Mesendoderm (in vitro differentiated cells): ENCODE measurements at regions not wholly inside any gene's neighbourhood (a gene's known extent, or its start where the extent isn't known, plus 50 kb on each side); places are given as distances from the start of the nearest gene placed in this dataset.

Experiments
- DNase-seq: peaks from one replicate; pipeline ENCODE4 v3.0.0; 2013
- H2AK5ac ChIP-seq: 2 replicates; pipeline ENCODE4 v1.6.1; 2013; ENCODE audit warnings: low read length, inconsistent platforms
- H2BK120ac ChIP-seq: 2 replicates; pipeline ENCODE4 v1.6.1; 2013; ENCODE audit warnings: low read depth, mild to moderate bottlenecking, low read length, moderate library complexity, mixed read lengths
- H2BK15ac ChIP-seq: replicated peaks from 2 replicates; pipeline ENCODE4 v1.6.1; 2013; ENCODE audit warnings: low read depth, mild to moderate bottlenecking, moderate library complexity
- H2BK5ac ChIP-seq: 2 replicates; pipeline ENCODE4 v1.6.1; 2013; ENCODE audit warnings: low read length, inconsistent platforms
- H3K18ac ChIP-seq: 2 replicates; pipeline ENCODE4 v1.6.1; 2013; ENCODE audit warnings: mild to moderate bottlenecking, low read length, mixed read lengths
- H3K23ac ChIP-seq: one replicate; pipeline ENCODE4 v1.6.1; 2013; ENCODE audit warnings: low read length
- H3K27ac ChIP-seq: 2 replicates; pipeline ENCODE4 v1.5.1; 2013; ENCODE audit warnings: low read depth, mild to moderate bottlenecking, inconsistent platforms, low read length, moderate library complexity
- H3K27me3 ChIP-seq: 2 replicates; pipeline ENCODE4 v1.6.1; 2013; ENCODE audit warnings: low read length, control low read depth, mild to moderate bottlenecking, inconsistent platforms; ENCODE audit not compliant: insufficient read depth, poor library complexity
- H3K36me3 ChIP-seq: 2 replicates; pipeline ENCODE4 v1.6.1; 2013; ENCODE audit warnings: low read length, inconsistent platforms; ENCODE audit not compliant: control insufficient read depth, insufficient read depth
- H3K4ac ChIP-seq: one replicate; pipeline ENCODE4 v1.6.1; 2013; ENCODE audit warnings: low read depth, mild to moderate bottlenecking, low read length, moderate library complexity
- H3K4me1 ChIP-seq: 2 replicates; pipeline ENCODE4 v1.6.1; 2013; ENCODE audit warnings: low read depth, low read length, inconsistent platforms; ENCODE audit not compliant: control insufficient read depth
- H3K4me2 ChIP-seq: 2 replicates; pipeline ENCODE4 v1.6.1; 2013; ENCODE audit warnings: low read length
- H3K4me3 ChIP-seq: 2 replicates; pipeline ENCODE4 v1.5.1; 2013; ENCODE audit warnings: mild to moderate bottlenecking, low read length
- H3K56ac ChIP-seq: one replicate; pipeline ENCODE4 v1.6.1; 2013; ENCODE audit warnings: low read length
- H3K79me1 ChIP-seq: 2 replicates; pipeline ENCODE4 v1.6.1; 2013; ENCODE audit warnings: low read length, inconsistent platforms
- H3K79me2 ChIP-seq: 2 replicates; pipeline ENCODE4 v1.6.1; 2013; ENCODE audit warnings: mild to moderate bottlenecking, low read length; ENCODE audit not compliant: control insufficient read depth, insufficient read depth
- H3K9ac ChIP-seq: 2 replicates; pipeline ENCODE4 v1.6.1; 2013; ENCODE audit warnings: low read length, inconsistent platforms
- H4K5ac ChIP-seq: one replicate; pipeline ENCODE4 v1.6.1; 2013; ENCODE audit warnings: low read length
- H4K8ac ChIP-seq: one replicate; pipeline ENCODE4 v1.6.1; 2013; ENCODE audit warnings: low read depth, mild to moderate bottlenecking, control low read depth, low read length, moderate library complexity
- WGBS: extraction: QIAGEN DNeasy Blood & Tissue Kit; methylation state at CpG from one replicate; pipeline ENCODE4 v1.1.7; 2013; ENCODE audit warnings: low lambda C conversion rate, missing lambda C conversion rate; ENCODE audit not compliant: insufficient coverage; ENCODE audit errors: extremely low coverage; 5-methylcytosine and 5-hydroxymethylcytosine counted together

GRCh38 chr6:63491119-63491518 is 81.2 kb upstream of the LOC128125822 start:
- H3K79me2 ChIP-seq: no peaks in the 10 kb centered on the region
- no peak overlapping the region for H2BK15ac ChIP-seq

DNA sequence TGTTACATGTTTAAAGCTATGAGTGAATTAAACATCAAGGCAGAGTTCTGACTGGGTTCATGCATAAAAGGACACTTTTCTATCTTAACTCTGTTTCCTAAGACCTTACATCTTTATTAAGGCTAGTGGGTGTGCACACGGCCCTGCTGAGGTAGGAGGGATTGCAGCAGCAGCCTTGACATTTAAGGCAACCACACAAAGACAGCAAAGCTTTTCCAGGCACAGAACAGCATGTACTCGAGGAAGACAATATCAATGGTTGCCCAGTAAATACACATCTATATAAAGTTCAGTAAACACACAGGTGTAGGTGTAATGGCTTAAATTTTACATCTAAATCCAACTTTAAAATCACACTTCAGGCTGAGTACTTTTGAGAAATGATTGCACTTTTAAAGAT is 79.8 kb upstream of the LOC128125822 start:
- Histone ChIP-seq H2BK120ac (no peak overlapping the region), H3K79me1 (no peaks in the 10 kb centered on the region), H3K27ac (no peak overlapping the region), H3K36me3 (no peaks in the 10 kb centered on the region), H2AK5ac (no peak overlapping the region), H3K18ac (no peak overlapping the region), H3K27me3 (no peaks in the 10 kb centered on the region), H3K79me2 (no peaks in the 10 kb centered on the region), H3K9ac (no peak overlapping the region), H3K23ac (no peak overlapping the region), H2BK15ac (no peak overlapping the region), H4K5ac (no peak overlapping the region), H2BK5ac (no peak overlapping the region), H3K4ac (no peak overlapping the region), H3K56ac (no peak overlapping the region), H4K8ac (no peak overlapping the region), H3K4me1 (no peaks in the 10 kb centered on the region), H3K4me3 (no peak overlapping the region), H3K4me2 (no peak overlapping the region)
- no CpG with 5 or more reads among the region's 2 CpGs for WGBS
- no peak for DNase-seq

More at GRCh38 chr6:63491119-63491518, 81.2 kb upstream of the LOC128125822 start:
- WGBS: no CpG with 5 or more reads among the region's 2 CpGs
- Histone ChIP-seq H3K56ac (no peak overlapping the region), H2BK120ac (no peak overlapping the region), H3K4me1 (no peaks in the 10 kb centered on the region), H3K4me2 (no peak overlapping the region), H3K36me3 (no peaks in the 10 kb centered on the region), H4K8ac (no peak overlapping the region), H3K27me3 (no peaks in the 10 kb centered on the region), H2BK5ac (no peak overlapping the region), H3K79me1 (no peaks in the 10 kb centered on the region), H3K9ac (no peak overlapping the region), H4K5ac (no peak overlapping the region), H3K4me3 (no peak overlapping the region), H3K18ac (no peak overlapping the region), H2AK5ac (no peak overlapping the region), H3K27ac (no peak overlapping the region), H3K4ac (no peak overlapping the region), H3K23ac (no peak overlapping the region)
- no peak for DNase-seq

DNA sequence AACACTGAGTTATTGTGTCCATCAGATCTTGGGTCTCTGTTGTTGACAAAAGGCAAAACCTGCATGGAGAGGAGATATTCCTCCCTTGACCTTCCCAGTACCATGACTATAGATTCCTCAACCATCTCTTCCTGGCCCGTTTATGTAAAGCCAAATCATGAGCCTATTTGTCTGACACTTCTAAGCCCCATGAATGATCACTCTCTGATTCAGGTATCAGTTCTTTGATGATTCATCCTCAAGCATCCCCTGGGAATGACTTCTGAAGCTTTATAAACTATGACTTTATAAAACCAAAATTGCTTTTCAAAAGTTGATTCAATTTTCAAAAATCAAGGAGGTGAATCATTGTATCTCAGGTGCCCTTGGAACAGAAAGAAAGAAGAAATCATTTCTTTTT is 78.7 kb upstream of the LOC128125822 start:
- no peaks in the 10 kb centered on the region for H3K27me3 ChIP-seq
- H3K18ac ChIP-seq: no peak overlapping the region
- H2BK15ac ChIP-seq: no peak overlapping the region
- no peak for DNase-seq
- no peak overlapping the region for H3K4ac ChIP-seq
- no peaks in the 10 kb centered on the region for H3K79me1 ChIP-seq
- no peak overlapping the region for H3K23ac ChIP-seq
- H2BK120ac ChIP-seq: no peak overlapping the region
- no peak overlapping the region for H2AK5ac ChIP-seq
- WGBS: no CpG with 5 or more reads among the region's 1 CpG
- H2BK5ac ChIP-seq: no peak overlapping the region
- H3K4me3 ChIP-seq: no peak overlapping the region
- no peak overlapping the region for H3K9ac ChIP-seq
- no peak overlapping the region for H3K56ac ChIP-seq
- no peaks in the 10 kb centered on the region for H3K79me2 ChIP-seq
- no peak overlapping the region for H4K5ac ChIP-seq
- no peaks in the 10 kb centered on the region for H3K4me1 ChIP-seq
- H3K4me2 ChIP-seq: no peak overlapping the region
- H4K8ac ChIP-seq: no peak overlapping the region
- H3K36me3 ChIP-seq: no peaks in the 10 kb centered on the region
- H3K27ac ChIP-seq: no peak overlapping the region

DNA sequence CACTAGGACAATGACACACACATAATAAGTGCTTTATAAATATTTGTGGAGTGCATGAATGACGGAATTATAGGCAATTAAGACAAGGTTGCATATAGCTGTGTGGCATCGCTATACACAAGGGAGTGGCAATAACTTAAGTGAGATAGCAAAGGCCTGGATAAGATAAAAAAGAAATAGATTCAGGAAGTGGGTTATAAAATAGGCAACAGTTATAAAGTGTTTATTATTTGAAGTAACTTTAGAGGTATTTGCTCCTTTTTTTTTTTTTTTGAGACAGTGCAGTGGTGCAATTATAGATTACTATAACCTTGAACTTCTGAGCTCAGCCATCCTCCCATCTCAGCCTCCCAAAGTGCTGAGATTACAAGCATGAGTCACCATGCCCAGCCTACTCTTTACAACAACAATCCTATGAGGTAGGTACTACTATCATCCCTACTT is 75.9 kb upstream of the LOC128125822 start:
- Histone ChIP-seq H3K4me2 (no peak overlapping the region), H2AK5ac (no peak overlapping the region), H2BK120ac (no peak overlapping the region), H3K18ac (no peak overlapping the region), H3K79me2 (no peaks in the 10 kb centered on the region), H3K4me3 (no peak overlapping the region), H4K8ac (no peak overlapping the region), H2BK15ac (no peak overlapping the region), H3K4me1 (no peaks in the 10 kb centered on the region), H4K5ac (no peak overlapping the region), H3K27ac (no peak overlapping the region), H3K4ac (no peak overlapping the region), H3K36me3 (no peaks in the 10 kb centered on the region), H3K9ac (no peak overlapping the region), H3K23ac (no peak overlapping the region), H3K79me1 (no peaks in the 10 kb centered on the region), H3K56ac (no peak overlapping the region), H2BK5ac (no peak overlapping the region), H3K27me3 (no peaks in the 10 kb centered on the region)
- WGBS: no CpG with 5 or more reads among the region's 2 CpGs
- DNase-seq: no peak

GRCh38 chr6:63502156-63502555 is 70.1 kb upstream of the LOC128125822 start:
- H4K5ac ChIP-seq: no peak overlapping the region
- H2BK120ac ChIP-seq: no peak overlapping the region
- H3K23ac ChIP-seq: no peak overlapping the region
- H3K18ac ChIP-seq: no peak overlapping the region
- H2AK5ac ChIP-seq: no peak overlapping the region
- DNase-seq: no peak
- H4K8ac ChIP-seq: no peak overlapping the region
- no peak overlapping the region for H3K56ac ChIP-seq
- no peak overlapping the region for H2BK5ac ChIP-seq
- no peak overlapping the region for H3K4ac ChIP-seq
- H2BK15ac ChIP-seq: no peak overlapping the region
- no peaks in the 10 kb centered on the region for H3K4me1 ChIP-seq
- no peaks in the 10 kb centered on the region for H3K79me1 ChIP-seq
- H3K9ac ChIP-seq: no peak overlapping the region
- H3K4me3 ChIP-seq: no peak overlapping the region
- H3K36me3 ChIP-seq: no peaks in the 10 kb centered on the region
- no peaks in the 10 kb centered on the region for H3K27me3 ChIP-seq
- no peaks in the 10 kb centered on the region for H3K79me2 ChIP-seq
- H3K27ac ChIP-seq: no peak overlapping the region
- H3K4me2 ChIP-seq: no peak overlapping the region

DNA sequence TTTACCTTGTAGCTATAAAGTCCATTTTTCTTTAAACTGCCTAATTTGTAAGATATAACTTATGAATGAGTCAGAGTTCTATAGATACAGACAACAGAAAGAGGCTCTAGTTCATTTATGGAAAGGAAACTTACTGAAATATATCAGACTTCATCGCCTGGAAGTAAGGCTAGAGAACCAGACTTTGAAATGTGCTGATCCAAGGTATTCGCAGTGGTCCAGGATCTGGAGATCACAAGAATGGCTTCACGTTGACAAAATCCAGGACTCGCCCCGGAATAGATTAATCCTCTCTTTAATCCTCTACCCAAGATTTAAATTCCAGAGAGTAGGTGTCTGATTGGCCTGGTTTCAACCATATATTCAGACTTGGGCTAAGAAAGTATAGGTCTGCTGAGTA is 69.1 kb upstream of the LOC128125822 start:
- Histone ChIP-seq H2BK5ac (no peak overlapping the region), H3K36me3 (no peaks in the 10 kb centered on the region), H3K79me1 (no peaks in the 10 kb centered on the region), H2AK5ac (no peak overlapping the region), H4K8ac (no peak overlapping the region), H3K4me2 (no peak overlapping the region), H3K23ac (no peak overlapping the region), H3K4me1 (no peaks in the 10 kb centered on the region), H3K27me3 (no peaks in the 10 kb centered on the region), H3K79me2 (no peaks in the 10 kb centered on the region), H3K18ac (no peak overlapping the region), H3K4ac (no peak overlapping the region), H3K27ac (no peak overlapping the region), H3K56ac (no peak overlapping the region), H3K4me3 (no peak overlapping the region), H4K5ac (no peak overlapping the region), H2BK15ac (no peak overlapping the region), H3K9ac (no peak overlapping the region), H2BK120ac (no peak overlapping the region)
- WGBS: no CpG with 5 or more reads among the region's 5 CpGs
- DNase-seq: no peak
